HCT116 (cell line): ENCODE measurements at regions not wholly inside any gene's neighbourhood (a gene's known extent, or its start where the extent isn't known, plus 50 kb on each side); places are given as distances from the start of the nearest gene placed in this dataset.

Experiments used
- POLR2A ChIP-seq: IDR thresholded peaks from 2 replicates; pipeline ENCODE4 v1.7.0; 2011; ENCODE audit warnings: borderline replicate concordance; ENCODE audit not compliant: insufficient read depth, insufficient read length; ENCODE audit errors: extremely low read depth
- ZNF274 ChIP-seq: fragments of 200-500 bp; sonication (Bioruptor generic); IDR thresholded peaks from 2 replicates; pipeline ENCODE4 v1.6.1; 2014; ENCODE audit warnings: mild to moderate bottlenecking, low read depth, low read length, inconsistent platforms
- TF ChIP-seq, protein P1 (sequence below), 3 experiments: fragments of 200-600 bp in 1 of 3; sonication (generic) in 1 of 3; IDR thresholded peaks in 2 of 3; conservative IDR thresholded peaks in 1 of 3; 2 replicates each; pipeline ENCODE4 v1.5.1; 2012 to 2017; ENCODE audit warnings: low read depth in 2 of 3, low read length in 2 of 3, antibody characterized with exemption in 1 of 3, borderline replicate concordance in 1 of 3, control low read depth in 1 of 3, mild to moderate bottlenecking in 1 of 3, mixed read lengths in 1 of 3, mixed run types in 1 of 3, moderate library complexity in 1 of 3; ENCODE audit not compliant: insufficient read depth in 1 of 3
- TF ChIP-seq, protein P2 (sequence below): IDR thresholded peaks from 2 replicates; pipeline ENCODE4 v1.6.1; 2012; ENCODE audit warnings: low read depth

DNA sequence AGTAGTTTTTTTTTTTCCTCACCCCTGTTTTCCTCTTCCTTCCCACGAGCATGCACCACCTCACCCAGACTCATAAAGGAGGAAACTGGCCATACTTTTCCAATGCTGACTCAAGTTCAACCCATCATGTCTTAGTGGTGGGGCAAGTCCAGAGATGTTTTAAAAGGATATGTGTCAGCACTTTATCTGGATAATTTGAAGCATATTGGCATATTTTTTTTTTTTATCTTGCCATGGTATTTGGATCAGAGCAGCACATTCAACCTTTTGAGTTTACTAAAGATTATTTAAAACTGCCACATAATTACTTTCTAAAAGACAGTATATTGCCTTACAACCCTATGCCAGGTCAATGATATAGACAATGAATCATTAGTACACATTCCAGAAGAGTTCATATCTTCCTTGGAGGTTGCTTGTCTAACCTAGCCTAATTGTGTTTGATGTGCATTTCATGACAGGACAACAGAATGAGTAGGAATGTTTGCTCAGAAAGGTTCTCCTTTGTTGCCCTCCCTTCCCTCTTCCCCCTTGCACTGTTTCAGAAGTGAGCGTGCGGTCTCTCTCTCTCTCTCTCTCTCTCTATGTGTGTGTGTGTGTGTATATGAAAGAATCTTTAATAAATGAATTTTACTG lies 950.7 kb upstream of the FAM98A start:
- TF ChIP-seq, protein P1, sequence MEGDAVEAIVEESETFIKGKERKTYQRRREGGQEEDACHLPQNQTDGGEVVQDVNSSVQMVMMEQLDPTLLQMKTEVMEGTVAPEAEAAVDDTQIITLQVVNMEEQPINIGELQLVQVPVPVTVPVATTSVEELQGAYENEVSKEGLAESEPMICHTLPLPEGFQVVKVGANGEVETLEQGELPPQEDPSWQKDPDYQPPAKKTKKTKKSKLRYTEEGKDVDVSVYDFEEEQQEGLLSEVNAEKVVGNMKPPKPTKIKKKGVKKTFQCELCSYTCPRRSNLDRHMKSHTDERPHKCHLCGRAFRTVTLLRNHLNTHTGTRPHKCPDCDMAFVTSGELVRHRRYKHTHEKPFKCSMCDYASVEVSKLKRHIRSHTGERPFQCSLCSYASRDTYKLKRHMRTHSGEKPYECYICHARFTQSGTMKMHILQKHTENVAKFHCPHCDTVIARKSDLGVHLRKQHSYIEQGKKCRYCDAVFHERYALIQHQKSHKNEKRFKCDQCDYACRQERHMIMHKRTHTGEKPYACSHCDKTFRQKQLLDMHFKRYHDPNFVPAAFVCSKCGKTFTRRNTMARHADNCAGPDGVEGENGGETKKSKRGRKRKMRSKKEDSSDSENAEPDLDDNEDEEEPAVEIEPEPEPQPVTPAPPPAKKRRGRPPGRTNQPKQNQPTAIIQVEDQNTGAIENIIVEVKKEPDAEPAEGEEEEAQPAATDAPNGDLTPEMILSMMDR (IDR thresholded peaks at IDR 0.05 in 2 of 3, conservative IDR thresholded peaks at IDR 0.05 in 1 of 3; ENCODE audit: borderline replicate concordance in 1 of 3, insufficient read depth in 1 of 3, low read depth in 2 of 3, low read length in 2 of 3) = no peak
- TF ChIP-seq POLR2A (no peak), ZNF274 (no peak)
- TF ChIP-seq, protein P2, sequence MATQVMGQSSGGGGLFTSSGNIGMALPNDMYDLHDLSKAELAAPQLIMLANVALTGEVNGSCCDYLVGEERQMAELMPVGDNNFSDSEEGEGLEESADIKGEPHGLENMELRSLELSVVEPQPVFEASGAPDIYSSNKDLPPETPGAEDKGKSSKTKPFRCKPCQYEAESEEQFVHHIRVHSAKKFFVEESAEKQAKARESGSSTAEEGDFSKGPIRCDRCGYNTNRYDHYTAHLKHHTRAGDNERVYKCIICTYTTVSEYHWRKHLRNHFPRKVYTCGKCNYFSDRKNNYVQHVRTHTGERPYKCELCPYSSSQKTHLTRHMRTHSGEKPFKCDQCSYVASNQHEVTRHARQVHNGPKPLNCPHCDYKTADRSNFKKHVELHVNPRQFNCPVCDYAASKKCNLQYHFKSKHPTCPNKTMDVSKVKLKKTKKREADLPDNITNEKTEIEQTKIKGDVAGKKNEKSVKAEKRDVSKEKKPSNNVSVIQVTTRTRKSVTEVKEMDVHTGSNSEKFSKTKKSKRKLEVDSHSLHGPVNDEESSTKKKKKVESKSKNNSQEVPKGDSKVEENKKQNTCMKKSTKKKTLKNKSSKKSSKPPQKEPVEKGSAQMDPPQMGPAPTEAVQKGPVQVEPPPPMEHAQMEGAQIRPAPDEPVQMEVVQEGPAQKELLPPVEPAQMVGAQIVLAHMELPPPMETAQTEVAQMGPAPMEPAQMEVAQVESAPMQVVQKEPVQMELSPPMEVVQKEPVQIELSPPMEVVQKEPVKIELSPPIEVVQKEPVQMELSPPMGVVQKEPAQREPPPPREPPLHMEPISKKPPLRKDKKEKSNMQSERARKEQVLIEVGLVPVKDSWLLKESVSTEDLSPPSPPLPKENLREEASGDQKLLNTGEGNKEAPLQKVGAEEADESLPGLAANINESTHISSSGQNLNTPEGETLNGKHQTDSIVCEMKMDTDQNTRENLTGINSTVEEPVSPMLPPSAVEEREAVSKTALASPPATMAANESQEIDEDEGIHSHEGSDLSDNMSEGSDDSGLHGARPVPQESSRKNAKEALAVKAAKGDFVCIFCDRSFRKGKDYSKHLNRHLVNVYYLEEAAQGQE = no peak
